ENCODE measurements at regions not wholly inside any gene's neighbourhood (a gene's known extent, or its start where the extent isn't known, plus 50 kb on each side); places are given as distances from the start of the nearest gene placed in this dataset.

DNA sequence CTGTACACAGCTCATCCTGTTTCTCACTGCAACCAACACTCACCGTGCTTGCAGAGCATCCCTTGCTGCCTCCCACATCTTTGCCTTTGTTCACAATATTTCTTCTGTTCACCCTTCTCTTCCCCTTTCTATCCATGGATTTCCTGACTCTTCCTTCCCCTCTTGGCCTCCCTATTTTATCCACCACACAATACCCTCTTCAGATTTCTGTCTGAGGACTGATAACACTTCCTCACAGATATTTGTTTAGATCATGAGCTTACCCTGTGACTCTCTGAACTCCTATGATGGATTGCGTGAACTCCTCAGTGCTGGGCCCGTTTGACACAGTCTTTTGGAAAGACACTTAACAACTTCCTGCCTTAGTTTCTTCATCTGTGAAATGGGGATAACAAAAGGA is 62.8 kb upstream of the GPR158 start:
- DNase-seq, result no peak
- intact Hi-C loops (cut with DNase I), result loop anchor here (5.0 kb wide), 2 partner anchors 60 to 570 kb away; no protein-coding TSS in a partner anchor

DNA sequence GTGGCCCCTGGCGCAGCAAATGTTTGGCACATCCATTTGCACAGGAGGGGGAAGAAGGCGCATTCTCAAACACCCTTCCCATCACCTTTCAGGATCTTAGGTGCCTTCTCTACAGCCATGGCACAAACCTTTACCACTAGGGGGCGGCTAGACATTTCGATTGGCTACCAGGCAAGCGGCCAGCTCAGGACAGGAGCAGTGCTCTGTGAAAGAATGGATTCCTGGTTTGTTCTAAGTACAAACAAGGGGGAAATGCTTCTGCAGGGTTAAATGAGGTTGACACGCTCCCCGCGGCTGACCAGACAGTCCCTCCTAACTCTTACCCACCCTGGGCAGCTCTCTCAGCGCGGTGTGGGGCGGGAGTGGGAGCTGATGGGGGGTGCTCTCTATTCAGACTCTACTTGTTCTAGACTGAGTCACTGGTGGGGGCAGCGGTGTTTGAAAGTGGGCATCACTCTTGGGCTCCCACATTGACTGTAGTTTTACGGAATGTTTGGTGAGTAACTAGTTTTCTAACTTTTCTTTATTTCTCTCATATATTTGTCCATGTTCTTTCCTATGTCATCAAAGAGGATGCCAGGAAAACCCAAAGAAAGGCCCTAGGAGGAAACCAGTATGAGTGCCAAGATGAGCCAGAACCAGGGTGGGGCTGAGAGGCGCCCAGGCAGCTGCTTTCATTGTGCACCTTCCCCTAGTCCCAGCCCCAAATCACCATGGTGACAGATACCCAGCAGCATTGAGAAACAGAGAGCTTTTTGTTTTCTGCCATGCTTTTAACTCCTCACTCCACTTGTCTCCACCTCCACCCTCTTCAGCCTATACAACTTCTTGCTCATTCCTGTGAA is 61.4 kb upstream of the GPR158 start:
- DNase-seq, result peak; percentile 63 to 95 (median 82)
- intact Hi-C loops (cut with DNase I), result loop anchor here (1.0 to 5.0 kb wide), 3 partner anchors 59 to 569 kb away; no protein-coding TSS in a partner anchor

DNA sequence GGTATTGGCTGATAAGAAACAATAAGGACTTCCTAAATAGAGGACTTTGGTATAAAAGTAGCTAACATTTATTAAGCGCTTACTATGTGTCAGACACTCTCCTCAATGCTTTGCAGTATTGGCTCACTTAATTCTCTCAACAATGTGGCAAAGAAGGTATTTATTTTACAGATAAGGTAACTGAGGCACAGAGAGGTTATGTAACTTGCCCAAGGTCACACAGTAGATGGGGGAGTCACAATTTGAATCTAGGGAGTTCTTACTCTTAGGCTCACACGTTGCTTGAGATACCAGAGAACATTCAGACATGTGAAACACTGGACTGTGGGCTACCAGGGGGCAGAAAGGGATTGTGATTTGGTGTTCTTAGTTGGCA is 60.8 kb upstream of the GPR158 start:
- intact Hi-C loops (cut with DNase I), result loop anchor here (5.0 kb wide), 2 partner anchors 58 to 568 kb away; no protein-coding TSS in a partner anchor
- DNase-seq, result no peak

DNA sequence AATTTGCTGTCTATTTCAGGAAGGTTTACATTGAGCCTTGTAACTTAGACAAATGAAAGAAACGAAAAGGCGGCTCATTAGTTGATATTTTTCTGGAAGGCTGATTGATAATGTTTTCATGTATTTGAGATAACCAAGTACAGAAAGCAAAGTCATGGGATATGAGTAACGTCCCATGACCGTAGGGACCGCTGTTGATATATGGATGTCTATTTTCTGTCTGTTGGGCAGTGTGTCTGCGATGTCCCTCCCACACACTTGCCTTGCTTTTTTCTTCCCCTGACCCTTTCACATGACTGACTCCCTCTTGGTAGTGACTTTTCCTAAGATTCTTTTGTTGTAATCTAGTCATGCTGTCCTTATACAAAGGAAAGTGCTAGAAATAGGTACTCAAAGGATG is 57.0 kb upstream of the GPR158 start:
- intact Hi-C loops (cut with DNase I), result no loop called here
- no peak for DNase-seq

DNA sequence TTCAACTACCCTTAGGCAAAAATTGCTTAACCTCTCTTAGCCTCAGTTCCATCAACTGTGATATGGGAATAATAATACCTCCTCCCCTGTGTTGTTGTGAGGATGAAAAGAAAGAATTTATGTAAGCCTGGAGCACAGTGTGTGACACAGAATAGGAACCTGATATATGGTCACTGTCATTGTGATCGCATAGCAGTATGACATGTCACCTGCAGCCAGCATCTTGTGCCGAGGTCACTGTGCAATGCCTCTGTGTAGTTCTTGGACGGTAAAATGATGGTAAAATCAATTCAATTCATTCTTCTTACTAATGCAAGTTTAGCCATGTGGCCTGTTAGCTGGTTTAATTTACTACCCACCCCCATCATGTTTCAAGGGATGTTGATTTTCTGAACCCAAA is 54.6 kb upstream of the GPR158 start:
- intact Hi-C loops (cut with DNase I), result no loop called here
- no peak for DNase-seq

All from posterior cingulate gyrus (tissue), 11 donors.